LNCAP (cell line): ENCODE measurements at regions not wholly inside any gene's neighbourhood (a gene's known extent, or its start where the extent isn't known, plus 50 kb on each side); places are given as distances from the start of the nearest gene placed in this dataset.

Experiments used
- CTCF ChIP-seq: fragments of 450-650 bp; IDR thresholded peaks from 2 replicates; pipeline ENCODE4 v1.5.1; 2017; ENCODE audit warnings: mild to moderate bottlenecking

GRCh38 chr11:121722431-121723245 lies 269.9 kb upstream of the SORL1-AS1 start:
- no peak for TF ChIP-seq CTCF

- TF ChIP-seq CTCF, result no peak
Observed at GRCh38 chr11:121721961-121722360, 269.2 kb upstream of the SORL1-AS1 start.

- no peak for TF ChIP-seq CTCF
Observed at GRCh38 chr11:121721448-121721847, 268.7 kb upstream of the SORL1-AS1 start.

- no peak for TF ChIP-seq CTCF
Observed at GRCh38 chr11:121717296-121717695, 264.5 kb upstream of the SORL1-AS1 start.

- no peak for TF ChIP-seq CTCF
Observed at GRCh38 chr11:121716060-121716459, 263.3 kb upstream of the SORL1-AS1 start.

GRCh38 chr11:121715405-121715804 lies 262.6 kb upstream of the SORL1-AS1 start:
- TF ChIP-seq CTCF, result no peak

GRCh38 chr11:121714351-121714750 lies 261.6 kb upstream of the SORL1-AS1 start:
- TF ChIP-seq CTCF, result no peak
